ENCODE measurements at regions not wholly inside any gene's neighbourhood (a gene's known extent, or its start where the extent isn't known, plus 50 kb on each side); places are given as distances from the start of the nearest gene placed in this dataset.
A peak's percentile ranks its signal among the peaks of the same experiment; 100 is the strongest.

GRCh38 chr18:78679031-78679430 lies 300.6 kb upstream of the SALL3 start:
- TF ChIP-seq, protein P1, sequence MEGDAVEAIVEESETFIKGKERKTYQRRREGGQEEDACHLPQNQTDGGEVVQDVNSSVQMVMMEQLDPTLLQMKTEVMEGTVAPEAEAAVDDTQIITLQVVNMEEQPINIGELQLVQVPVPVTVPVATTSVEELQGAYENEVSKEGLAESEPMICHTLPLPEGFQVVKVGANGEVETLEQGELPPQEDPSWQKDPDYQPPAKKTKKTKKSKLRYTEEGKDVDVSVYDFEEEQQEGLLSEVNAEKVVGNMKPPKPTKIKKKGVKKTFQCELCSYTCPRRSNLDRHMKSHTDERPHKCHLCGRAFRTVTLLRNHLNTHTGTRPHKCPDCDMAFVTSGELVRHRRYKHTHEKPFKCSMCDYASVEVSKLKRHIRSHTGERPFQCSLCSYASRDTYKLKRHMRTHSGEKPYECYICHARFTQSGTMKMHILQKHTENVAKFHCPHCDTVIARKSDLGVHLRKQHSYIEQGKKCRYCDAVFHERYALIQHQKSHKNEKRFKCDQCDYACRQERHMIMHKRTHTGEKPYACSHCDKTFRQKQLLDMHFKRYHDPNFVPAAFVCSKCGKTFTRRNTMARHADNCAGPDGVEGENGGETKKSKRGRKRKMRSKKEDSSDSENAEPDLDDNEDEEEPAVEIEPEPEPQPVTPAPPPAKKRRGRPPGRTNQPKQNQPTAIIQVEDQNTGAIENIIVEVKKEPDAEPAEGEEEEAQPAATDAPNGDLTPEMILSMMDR (IDR thresholded peaks at IDR 0.05; ENCODE audit: low read depth, low read length) = no peak
- no peaks in the 10 kb centered on the region for H3K27me3 ChIP-seq
- H3K36me3 ChIP-seq = no peaks in the 10 kb centered on the region
- H3K9me3 ChIP-seq = no peaks in the 10 kb centered on the region
- no peak overlapping the region for H3K4me3 ChIP-seq (ENCODE audit: low read depth, low read length)
- peak; percentile 75 for DNase-seq
- peaks cover 5% of the 10 kb centered on the region for H3K4me1 ChIP-seq

DNA sequence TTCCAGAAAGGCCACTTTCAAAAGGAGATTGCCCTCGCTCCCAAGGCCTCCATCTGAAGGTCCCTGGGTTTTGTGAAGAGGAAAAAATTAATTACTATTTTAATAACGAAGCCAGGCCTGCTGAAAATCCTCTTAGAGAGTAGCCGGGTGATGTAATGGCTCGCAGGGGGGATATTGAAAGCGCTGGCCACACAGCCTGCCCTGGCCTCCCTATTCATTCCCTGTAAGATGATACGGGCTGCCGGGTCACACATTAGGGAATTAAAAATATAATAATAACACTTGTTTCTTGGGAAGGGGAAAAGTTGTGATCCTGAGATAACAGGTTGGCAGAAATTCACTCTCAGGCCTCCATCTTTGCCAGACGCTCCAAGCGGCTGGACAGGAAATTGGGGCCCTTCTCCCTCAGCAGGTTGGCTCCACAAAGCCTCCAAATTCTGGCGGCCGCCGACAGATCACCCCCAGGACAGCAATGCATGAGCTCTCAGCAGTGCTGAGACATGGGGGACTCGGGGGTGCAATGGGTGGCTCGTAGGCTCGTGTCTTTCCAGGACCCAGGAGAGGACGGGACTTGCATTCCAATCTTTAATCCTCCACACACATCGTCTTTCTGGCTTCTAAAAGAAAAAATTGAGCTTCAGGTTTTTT lies 299.9 kb upstream of the SALL3 start:
- DNase-seq = peak; percentile 40
- H3K4me1 ChIP-seq = peaks cover 5% of the 10 kb centered on the region
- H3K27me3 ChIP-seq = no peaks in the 10 kb centered on the region
- no peaks in the 10 kb centered on the region for H3K9me3 ChIP-seq
- H3K4me3 ChIP-seq (ENCODE audit: low read depth, low read length) = no peak overlapping the region
- no peaks in the 10 kb centered on the region for H3K36me3 ChIP-seq
- TF ChIP-seq, protein P1 (IDR thresholded peaks at IDR 0.05; ENCODE audit: low read depth, low read length) = no peak

DNA sequence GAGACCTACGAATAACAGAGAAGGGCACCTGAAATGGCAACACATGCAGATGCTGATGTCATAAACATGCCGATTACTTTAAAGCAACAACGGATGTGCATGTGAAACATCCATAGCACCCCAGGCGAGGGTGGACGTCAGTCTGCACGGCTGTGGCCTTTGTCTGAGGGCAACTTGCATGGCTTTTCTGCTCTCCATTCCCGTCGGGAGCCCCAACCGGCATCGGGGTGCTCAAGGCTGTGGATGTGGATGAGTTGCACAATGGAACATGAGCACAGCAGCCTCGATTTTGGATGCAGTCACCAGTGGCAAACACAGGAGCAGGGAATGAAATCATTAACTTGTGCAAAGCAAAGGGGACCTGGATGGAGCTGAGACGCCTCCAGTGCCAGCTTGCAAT lies 298.2 kb upstream of the SALL3 start:
- no peaks in the 10 kb centered on the region for H3K27me3 ChIP-seq
- no peak for DNase-seq

GRCh38 chr18:78681934-78682333 lies 297.7 kb upstream of the SALL3 start:
- H3K4me3 ChIP-seq (ENCODE audit: low read depth, low read length) = no peak overlapping the region
- no peaks in the 10 kb centered on the region for H3K9me3 ChIP-seq
- TF ChIP-seq, protein P1 (IDR thresholded peaks at IDR 0.05; ENCODE audit: low read depth, low read length) = no peak
- peaks cover 5% of the 10 kb centered on the region for H3K4me1 ChIP-seq
- no peaks in the 10 kb centered on the region for H3K36me3 ChIP-seq
- H3K27me3 ChIP-seq = no peaks in the 10 kb centered on the region
- no peak for DNase-seq

More for the DNA sequence above, 298.2 kb upstream of the SALL3 start:
- H3K9me3 ChIP-seq = no peaks in the 10 kb centered on the region
- TF ChIP-seq, protein P1 (IDR thresholded peaks at IDR 0.05; ENCODE audit: low read depth, low read length) = no peak
- no peak overlapping the region for H3K4me3 ChIP-seq (ENCODE audit: low read depth, low read length)
- H3K4me1 ChIP-seq = peaks cover 5% of the 10 kb centered on the region
- no peaks in the 10 kb centered on the region for H3K36me3 ChIP-seq

GRCh38 chr18:78682716-78683115 lies 296.9 kb upstream of the SALL3 start:
- no peak for DNase-seq
- H3K36me3 ChIP-seq = no peaks in the 10 kb centered on the region
- peaks cover 5% of the 10 kb centered on the region for H3K4me1 ChIP-seq
- no peaks in the 10 kb centered on the region for H3K9me3 ChIP-seq
- H3K4me3 ChIP-seq (ENCODE audit: low read depth, low read length) = no peak overlapping the region
- TF ChIP-seq, protein P1 (IDR thresholded peaks at IDR 0.05; ENCODE audit: low read depth, low read length) = no peak
- no peaks in the 10 kb centered on the region for H3K27me3 ChIP-seq

GRCh38 chr18:78683191-78684010 lies 296.2 kb upstream of the SALL3 start:
- no peak for DNase-seq
- H3K9me3 ChIP-seq = no peaks in the 10 kb centered on the region
- H3K36me3 ChIP-seq = no peaks in the 10 kb centered on the region
- peaks cover 5% of the 10 kb centered on the region for H3K4me1 ChIP-seq
- no peaks in the 10 kb centered on the region for H3K27me3 ChIP-seq
- no peak overlapping the region for H3K4me3 ChIP-seq (ENCODE audit: low read depth, low read length)
- TF ChIP-seq, protein P1 (IDR thresholded peaks at IDR 0.05; ENCODE audit: low read depth, low read length) = no peak

Measured in BE2C (cell line).